Stomach (tissue), 4 donors: ENCODE measurements at regions not wholly inside any gene's neighbourhood (a gene's known extent, or its start where the extent isn't known, plus 50 kb on each side); places are given as distances from the start of the nearest gene placed in this dataset.

Source experiments
- POLR2AphosphoS5 ChIP-seq, 3 donors: sonication (generic); formaldehyde crosslinking; IDR thresholded peaks; one replicate each; pipeline ENCODE4 v1.6.1; 2016; ENCODE audit warnings: antibody characterized with exemption in 3 of 3
- TF ChIP-seq, protein P1 (sequence below), 7 experiments: fragments of 450-650 bp in 4 of 7; fragments of 200-600 bp in 3 of 7; sonication (generic) in 3 of 7; IDR thresholded peaks; one replicate each; pipeline ENCODE4 v1.5.1; 2016 to 2019; ENCODE audit warnings: antibody characterized with exemption in 7 of 7, control low read depth in 2 of 7, mild to moderate bottlenecking in 1 of 7

DNA sequence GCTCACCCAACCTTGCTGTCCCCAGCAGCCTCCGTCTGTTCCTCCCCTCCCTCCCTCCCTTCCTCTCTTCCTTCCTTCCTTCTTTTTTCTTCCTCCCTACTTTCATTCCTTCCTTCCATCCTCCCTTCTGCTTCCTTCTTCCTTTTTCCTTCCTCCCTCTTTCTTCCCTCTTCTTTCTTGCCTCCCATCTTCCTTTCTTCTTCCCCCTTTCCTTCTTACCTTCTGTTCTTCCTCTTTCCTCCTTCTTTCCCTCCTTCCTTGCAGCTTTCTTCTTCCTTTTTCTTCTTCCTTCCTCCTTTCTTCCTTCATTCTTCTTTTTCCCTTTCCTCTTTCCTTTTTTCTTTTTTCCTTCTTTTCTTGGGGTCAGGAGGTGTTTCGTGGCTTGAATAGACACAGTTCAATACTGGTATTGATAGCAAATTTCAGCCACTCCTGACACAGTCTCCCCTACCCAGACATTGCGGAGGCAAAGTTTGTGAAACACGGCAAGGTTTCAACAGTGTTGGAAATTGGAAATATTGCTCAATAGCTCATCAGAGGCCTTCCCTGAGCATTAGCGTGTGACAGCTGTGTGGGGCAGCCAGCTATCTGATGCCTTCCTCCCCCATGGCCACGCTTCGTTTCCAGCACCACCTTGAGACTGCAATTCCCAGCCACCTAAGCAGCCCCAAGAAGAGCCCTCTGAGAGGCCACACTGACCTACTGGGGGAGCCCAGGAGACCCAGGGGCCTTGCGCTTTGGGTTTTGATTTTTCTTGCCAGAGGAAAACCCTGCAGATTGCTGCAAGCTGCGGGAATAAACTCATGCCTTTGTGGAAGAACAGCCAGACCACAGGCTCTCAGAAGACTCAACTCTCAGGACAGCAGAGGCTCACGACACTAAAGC, 82.2 kb downstream of the KLF15 start:
- TF ChIP-seq, protein P1, sequence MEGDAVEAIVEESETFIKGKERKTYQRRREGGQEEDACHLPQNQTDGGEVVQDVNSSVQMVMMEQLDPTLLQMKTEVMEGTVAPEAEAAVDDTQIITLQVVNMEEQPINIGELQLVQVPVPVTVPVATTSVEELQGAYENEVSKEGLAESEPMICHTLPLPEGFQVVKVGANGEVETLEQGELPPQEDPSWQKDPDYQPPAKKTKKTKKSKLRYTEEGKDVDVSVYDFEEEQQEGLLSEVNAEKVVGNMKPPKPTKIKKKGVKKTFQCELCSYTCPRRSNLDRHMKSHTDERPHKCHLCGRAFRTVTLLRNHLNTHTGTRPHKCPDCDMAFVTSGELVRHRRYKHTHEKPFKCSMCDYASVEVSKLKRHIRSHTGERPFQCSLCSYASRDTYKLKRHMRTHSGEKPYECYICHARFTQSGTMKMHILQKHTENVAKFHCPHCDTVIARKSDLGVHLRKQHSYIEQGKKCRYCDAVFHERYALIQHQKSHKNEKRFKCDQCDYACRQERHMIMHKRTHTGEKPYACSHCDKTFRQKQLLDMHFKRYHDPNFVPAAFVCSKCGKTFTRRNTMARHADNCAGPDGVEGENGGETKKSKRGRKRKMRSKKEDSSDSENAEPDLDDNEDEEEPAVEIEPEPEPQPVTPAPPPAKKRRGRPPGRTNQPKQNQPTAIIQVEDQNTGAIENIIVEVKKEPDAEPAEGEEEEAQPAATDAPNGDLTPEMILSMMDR (IDR thresholded peaks at IDR 0.05) = no peak
- TF ChIP-seq POLR2AphosphoS5 (IDR thresholded peaks at IDR 0.05) = no peak
